SK-N-SH (cell line): ENCODE measurements at regions not wholly inside any gene's neighbourhood (a gene's known extent, or its start where the extent isn't known, plus 50 kb on each side); places are given as distances from the start of the nearest gene placed in this dataset.

Experiments used
- CHD2 ChIP-seq: fragments of 150-350 bp; IDR thresholded peaks from 2 replicates; pipeline ENCODE4 v1.6.1; 2018; ENCODE audit warnings: low read length; ENCODE audit not compliant: partially characterized antibody
- ELF1 ChIP-seq: IDR thresholded peaks from 2 replicates; pipeline ENCODE4 v1.4.0; 2012
- EP300 ChIP-seq, 2 experiments: IDR thresholded peaks; 2 replicates each; pipeline versions ENCODE4 v1.4.0 to v1.6.1; 2012; ENCODE audit warnings: borderline replicate concordance in 1 of 2, low read depth in 1 of 2, low read length in 1 of 2
- EZH2phosphoT487 ChIP-seq: fragments of 200-600 bp; sonication (generic); IDR thresholded peaks from 2 replicates; pipeline ENCODE4 v1.6.1; 2017; ENCODE audit warnings: low read depth, mixed run types, mild to moderate bottlenecking, antibody characterized with exemption, moderate library complexity, borderline replicate concordance
- FOXM1 ChIP-seq: IDR thresholded peaks from 2 replicates; pipeline ENCODE4 v1.4.0; 2012; ENCODE audit warnings: low read depth, mild to moderate bottlenecking
- POLR2AphosphoS5 ChIP-seq: IDR thresholded peaks from 2 replicates; pipeline ENCODE4 v1.6.1; 2012; ENCODE audit warnings: low read depth, low read length
- RAD21 ChIP-seq: IDR thresholded peaks from 2 replicates; pipeline ENCODE4 v1.6.1; 2012; ENCODE audit warnings: mild to moderate bottlenecking, low read length
- SIN3A ChIP-seq: IDR thresholded peaks from 2 replicates; pipeline ENCODE4 v1.6.1; 2012; ENCODE audit warnings: low read depth, mild to moderate bottlenecking, low read length, moderate library complexity, borderline replicate concordance
- SMC3 ChIP-seq: IDR thresholded peaks from 2 replicates; pipeline ENCODE4 v1.6.1; 2012; ENCODE audit warnings: low read depth, low read length, improper control_type of control experiment
- TF ChIP-seq, protein P1 (sequence below): IDR thresholded peaks from 2 replicates; pipeline ENCODE4 v1.4.0; 2012; ENCODE audit warnings: low read depth
- TF ChIP-seq, protein P2 (sequence below): fragments of 200-600 bp; sonication (generic); IDR thresholded peaks from 2 replicates; pipeline ENCODE4 v1.6.1; 2017; ENCODE audit warnings: antibody characterized with exemption, mild to moderate bottlenecking, moderate library complexity

DNA sequence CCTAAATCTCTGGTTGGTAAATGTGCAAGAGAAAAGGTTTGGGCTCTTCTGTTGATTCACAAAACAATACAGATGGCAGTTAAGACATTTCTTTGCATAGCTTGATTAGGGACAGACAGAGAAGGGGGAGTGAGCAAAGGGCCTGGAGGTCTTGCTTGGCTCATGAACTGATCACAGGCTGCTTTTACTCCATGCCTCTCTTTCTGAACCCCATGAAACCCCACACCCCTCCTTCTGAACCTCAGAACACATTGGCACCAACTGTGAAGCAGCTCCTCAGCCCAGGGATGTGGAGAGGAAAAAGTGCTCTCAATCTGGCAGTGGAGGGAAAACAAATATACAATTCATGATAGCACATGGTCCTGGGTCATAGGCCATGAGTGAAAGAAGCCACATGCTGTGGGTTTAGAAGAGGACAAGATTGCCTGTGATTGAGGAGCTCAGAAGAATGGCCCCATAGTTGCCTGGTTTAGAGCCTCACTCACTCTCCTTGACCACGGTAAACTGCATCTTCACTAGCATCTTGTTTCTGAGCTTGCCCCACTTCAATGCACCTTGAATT, 111.6 kb upstream of the GADD45A start:
- TF ChIP-seq, protein P1, sequence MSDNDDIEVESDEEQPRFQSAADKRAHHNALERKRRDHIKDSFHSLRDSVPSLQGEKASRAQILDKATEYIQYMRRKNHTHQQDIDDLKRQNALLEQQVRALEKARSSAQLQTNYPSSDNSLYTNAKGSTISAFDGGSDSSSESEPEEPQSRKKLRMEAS, result no peak
- TF ChIP-seq SMC3 (no peak), EP300 (IDR thresholded peaks at IDR 0.05; ENCODE audit: borderline replicate concordance in 1 of 2, low read depth in 1 of 2, low read length in 1 of 2) (no peak), FOXM1 (no peak), RAD21 (no peak), SIN3A (no peak), POLR2AphosphoS5 (no peak), EZH2phosphoT487 (no peak), ELF1 (no peak), CHD2 (no peak)
- TF ChIP-seq, protein P2, sequence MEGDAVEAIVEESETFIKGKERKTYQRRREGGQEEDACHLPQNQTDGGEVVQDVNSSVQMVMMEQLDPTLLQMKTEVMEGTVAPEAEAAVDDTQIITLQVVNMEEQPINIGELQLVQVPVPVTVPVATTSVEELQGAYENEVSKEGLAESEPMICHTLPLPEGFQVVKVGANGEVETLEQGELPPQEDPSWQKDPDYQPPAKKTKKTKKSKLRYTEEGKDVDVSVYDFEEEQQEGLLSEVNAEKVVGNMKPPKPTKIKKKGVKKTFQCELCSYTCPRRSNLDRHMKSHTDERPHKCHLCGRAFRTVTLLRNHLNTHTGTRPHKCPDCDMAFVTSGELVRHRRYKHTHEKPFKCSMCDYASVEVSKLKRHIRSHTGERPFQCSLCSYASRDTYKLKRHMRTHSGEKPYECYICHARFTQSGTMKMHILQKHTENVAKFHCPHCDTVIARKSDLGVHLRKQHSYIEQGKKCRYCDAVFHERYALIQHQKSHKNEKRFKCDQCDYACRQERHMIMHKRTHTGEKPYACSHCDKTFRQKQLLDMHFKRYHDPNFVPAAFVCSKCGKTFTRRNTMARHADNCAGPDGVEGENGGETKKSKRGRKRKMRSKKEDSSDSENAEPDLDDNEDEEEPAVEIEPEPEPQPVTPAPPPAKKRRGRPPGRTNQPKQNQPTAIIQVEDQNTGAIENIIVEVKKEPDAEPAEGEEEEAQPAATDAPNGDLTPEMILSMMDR, result no peak
